LoVo (cell line): ENCODE measurements at regions not wholly inside any gene's neighbourhood (a gene's known extent, or its start where the extent isn't known, plus 50 kb on each side); places are given as distances from the start of the nearest gene placed in this dataset.
"Not testable (repeated sequence)": the region's sequence is repeated elsewhere in the genome, so short reads cannot be mapped to it uniquely, and the experiment has no call there.

Source experiments
- DNase-seq: peaks from one replicate; pipeline ENCODE4 v3.0.0-alpha.2; 2016; ENCODE audit warnings: low spot score

DNA sequence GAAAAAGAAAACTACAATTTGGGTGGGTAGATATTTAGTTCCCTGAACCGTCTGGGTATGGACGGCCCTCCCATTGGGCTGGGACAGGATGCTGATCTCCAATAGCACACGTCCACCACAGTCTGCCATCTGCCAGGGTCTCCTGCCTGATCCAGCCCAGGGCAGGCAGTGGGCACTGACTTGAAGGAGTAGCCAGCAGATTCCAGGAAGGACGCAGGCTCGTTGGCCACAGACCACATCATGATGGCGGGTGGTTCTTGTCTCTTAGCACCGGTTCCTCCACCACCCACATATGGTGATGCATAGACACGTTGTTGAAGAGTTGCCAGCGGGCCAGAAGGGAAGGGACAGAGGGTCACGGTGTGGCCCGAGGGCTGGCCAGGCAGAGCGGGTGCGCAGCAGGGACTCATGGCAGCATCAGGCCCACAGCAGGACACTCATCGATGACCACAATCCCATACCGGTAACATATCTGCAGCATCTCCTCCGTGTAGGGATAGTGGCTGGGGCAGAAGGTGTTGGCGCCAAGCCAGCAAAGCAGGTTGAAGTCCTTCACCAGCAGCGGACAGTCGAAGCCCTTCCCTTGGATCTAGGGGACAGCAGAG is 155.8 kb upstream of the FAM174A start:
- not testable (repeated sequence) for DNase-seq

DNA sequence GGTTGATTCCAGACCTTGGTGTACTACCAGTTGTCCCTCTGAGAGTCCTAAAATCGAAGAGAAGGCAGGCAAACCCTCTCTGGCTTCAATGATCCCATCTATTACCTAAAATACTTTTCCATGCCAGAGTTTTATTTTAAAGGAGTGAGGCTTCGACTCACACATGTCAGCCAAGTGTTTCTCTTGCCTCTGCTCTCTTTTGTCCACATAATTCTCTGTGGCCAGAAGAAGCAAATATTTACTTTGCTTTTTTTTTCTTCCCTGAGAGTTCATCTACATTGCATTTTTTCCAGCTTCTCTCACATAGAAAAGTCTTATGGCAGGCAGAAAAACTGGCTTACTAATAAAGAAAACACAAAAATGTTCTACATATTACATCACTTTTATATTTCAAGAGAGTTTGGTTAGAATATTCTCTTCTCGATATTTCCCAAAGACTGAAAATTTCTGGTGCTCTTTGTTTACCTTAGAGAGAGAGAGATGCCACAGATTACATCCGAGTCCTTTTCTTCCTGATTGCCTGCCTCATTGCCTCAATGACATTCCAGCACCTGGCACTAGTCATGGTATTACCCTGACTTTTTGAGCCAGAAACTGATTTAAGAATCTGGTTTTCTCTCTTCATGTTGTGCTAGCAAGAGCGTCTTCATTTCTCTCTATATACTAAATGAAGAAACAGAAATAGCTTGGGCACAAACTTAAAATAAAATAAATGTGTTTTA is 170.3 kb upstream of the FAM174A start:
- DNase-seq: not testable (repeated sequence)

DNA sequence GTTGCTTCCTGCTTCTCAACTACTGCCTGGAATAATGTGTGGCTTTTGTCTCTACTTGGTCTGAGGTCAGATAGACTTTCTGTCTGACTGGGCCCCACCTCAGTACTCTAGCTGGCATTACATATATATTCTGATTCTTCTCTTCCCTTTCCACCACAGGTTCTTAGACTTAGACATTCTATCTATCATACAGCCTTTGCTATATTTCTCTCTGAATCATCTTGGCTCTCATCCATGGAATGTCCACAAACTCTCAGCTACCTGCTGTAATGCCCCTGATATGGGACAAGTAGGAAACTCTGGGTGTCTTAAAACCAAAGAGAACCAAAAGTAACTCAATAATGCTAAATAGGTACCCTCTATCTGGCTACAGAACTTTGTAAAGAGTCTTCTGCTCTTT is 170.8 kb upstream of the FAM174A start:
- DNase-seq: not testable (repeated sequence)

DNA sequence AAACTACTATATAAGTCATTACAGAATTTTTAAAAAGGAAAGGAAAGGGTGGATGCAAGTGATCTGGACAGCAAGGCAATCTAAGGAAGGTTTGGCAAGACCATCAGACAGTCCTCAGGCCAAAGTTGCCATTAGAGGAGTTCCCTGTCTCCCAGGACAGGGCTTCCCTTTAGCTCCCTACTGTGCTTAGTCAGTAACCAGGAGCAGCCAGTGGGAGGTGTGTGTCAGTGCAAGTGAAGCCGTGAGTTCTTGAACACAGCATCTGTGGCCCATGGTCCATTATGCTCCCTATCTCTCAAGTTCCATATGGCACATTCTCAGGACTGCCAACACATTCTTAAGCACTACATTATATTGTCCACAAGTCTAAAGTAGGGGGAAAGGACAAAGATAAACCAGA is 175.2 kb upstream of the FAM174A start:
- DNase-seq: not testable (repeated sequence)

DNA sequence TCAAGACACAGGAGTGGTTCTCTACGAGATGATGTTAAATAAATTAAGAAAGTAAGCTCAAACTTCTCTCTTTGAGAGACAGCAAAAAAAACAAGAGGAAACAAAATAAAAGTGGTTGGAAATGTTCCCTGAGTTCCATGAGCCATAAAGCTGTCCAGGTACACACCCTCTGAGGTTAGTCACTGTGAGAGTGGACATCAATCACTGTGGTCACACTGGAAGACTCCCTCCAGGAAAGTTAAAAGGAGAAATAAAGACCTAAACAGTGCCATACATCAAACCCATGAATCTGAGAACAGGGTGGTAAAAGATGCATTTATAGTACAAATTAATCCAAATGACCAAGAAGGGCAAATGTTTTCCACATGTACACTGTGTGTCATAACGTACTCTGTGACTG is 188.9 kb upstream of the FAM174A start:
- DNase-seq: not testable (repeated sequence)

DNA sequence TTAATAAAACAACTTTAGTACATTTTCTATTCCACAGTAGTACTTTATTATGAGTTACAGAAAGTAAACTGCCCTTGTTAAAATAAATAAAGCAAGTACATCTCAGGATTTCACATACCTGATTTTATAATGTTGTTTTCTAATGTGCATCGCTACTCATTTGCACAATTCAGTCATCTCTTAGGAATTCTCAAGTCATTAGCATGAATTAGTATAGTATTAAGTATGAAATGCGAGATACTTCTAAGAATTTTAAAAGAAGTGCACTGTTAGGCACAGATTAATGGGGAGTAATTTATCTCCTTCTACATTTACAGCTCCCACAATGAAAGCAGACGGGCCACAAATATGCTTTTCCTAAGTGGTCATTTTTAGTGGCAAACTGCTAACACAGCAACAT is 193.7 kb upstream of the FAM174A start:
- DNase-seq: not testable (repeated sequence)

DNA sequence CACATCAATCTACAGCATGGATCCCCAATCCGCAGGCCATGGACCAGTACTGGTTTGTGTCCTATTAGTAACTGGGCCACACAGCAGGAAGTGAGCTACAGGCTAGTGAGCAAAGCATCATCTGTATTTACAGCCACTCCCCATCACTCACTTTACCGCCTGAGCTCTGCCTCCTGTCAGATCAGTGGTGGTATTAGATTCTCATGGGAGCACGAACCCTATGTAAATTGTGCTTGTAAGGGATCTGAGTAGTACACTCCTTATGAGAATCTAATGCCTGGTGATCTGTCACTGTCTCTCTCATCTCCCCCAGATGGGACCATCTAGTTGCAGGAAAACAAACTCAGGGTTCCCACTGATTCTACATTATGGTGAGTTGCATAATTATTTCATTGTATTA is 212.7 kb upstream of the FAM174A start:
- no peak for DNase-seq

DNA sequence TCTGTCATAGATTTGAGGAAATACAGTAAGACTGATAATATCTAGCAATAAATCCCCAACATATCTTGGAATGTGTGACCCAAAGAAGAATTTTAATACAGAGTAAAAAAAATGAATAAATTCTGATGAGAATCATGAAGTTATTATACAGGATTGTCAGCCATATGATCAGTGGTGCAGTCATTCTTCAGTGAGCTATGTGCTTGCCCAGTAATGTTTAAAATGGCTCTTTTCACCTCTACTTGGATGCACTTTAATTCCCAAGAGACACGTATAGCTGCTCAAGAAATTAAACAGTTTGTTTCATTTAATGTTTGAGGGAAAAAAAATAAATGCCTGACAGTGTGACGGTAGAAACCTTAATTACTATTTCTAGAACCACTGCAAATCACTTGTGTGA is 215.3 kb upstream of the FAM174A start:
- DNase-seq: no peak

DNA sequence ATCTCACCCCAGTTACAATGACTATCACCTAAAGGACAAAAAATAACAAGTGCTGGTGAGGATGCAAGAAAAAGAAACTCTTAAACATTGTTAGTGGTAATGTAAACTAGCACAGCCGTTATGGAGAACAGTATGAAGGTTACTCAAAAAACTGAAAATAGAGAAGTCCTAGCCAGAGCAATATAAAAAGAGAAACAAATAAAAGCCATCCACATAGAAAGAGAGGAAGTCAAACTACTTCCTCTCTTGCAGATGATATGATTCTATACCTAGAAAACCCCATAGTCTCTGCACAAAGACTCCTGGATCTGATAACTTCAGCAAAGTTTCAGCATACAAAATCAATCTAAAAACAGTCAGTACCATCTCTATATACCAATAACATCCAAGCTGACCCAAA is 221.5 kb upstream of the FAM174A start:
- no peak for DNase-seq

DNA sequence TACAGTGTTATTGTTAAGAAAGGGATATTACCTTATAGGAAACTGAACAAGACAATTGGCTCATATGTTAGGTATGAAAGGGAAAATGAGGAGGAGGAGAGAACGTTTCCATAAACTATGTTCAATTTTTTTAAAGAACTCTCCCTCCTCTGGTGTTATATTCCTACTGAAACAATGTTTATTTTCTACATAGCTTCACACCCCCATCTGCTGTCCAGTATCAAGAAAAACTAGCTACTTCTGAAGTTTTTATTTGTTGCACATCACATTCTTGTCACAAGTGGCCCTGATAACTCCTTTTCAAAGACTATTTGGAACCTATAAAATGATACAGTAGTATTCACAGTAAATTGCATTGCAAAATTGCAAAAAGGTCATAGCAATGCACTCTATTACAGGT is 223.4 kb upstream of the FAM174A start:
- no peak for DNase-seq

DNA sequence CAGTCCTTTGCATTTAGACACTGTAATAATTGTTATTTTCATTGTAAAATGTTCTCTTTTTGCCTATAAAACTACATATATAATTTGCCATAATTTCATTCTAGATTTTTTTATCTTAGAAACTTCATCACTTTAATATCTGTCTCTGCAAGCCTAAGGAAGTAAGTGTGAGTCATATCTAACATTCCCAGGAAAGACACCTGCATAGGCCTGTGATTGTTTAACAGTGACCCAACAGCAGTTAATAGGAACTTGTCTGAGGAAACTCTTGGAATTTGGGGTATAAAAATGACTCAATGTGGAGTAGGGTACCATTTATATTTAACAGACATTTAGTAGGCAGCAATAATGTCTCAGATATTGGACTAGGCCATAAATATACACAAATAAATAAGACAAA is 229.2 kb upstream of the FAM174A start:
- DNase-seq: no peak

DNA sequence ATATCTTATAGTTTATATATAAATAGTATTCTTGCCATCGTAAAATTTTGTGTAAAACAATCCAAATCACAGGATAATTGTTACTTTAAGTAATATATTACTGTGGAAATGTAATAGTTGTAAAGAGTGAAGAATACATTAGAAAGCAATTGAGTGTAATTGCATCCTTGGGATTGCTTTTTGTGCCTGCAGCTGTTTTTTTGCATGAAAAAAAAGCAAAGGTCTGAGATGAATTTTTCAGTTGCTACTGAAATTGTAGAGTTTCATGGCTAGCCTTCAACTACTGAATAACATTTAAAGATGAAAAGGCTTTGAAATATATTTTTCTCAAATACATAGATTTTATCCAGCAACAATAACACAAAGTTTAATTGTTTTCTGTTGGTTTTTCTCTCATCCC is 232.0 kb upstream of the FAM174A start:
- no peak for DNase-seq

DNA sequence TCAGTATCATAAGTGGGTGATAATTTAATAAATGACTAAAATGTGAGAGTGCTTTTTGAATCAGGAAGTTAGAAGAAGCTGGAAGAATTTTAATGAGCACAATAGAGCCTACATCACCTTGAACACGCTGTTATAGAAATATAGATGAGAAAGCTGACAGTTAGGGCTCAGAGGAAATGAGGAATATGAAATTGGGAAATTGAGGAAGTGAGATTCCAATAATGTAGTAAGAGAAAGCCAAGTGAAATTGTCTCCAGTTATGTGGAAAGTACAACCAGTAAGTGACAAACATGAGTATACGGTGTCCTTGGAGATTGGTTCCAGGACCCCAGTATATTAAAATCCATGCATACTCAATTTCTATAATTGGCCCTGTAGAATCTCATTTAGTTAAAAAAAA is 235.9 kb upstream of the FAM174A start:
- no peak for DNase-seq

DNA sequence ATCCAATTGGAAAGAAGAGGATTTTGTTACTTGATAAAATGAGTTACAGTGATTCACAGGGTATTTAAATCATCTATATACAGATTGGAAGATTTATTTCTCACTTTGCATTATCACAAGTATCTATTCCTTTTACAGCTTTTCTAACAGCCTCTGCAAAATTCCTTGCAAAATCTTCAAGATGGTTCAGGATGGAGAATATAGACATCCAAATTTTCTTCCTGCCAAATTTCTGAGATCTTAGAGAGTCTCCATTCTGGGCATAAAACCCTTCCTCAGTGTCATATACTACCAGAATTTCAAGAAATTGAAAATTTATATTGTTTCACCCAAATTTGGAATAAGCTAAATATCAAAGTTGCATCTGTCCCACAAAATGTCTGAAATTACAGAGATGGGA is 259.1 kb upstream of the FAM174A start:
- no peak for DNase-seq

DNA sequence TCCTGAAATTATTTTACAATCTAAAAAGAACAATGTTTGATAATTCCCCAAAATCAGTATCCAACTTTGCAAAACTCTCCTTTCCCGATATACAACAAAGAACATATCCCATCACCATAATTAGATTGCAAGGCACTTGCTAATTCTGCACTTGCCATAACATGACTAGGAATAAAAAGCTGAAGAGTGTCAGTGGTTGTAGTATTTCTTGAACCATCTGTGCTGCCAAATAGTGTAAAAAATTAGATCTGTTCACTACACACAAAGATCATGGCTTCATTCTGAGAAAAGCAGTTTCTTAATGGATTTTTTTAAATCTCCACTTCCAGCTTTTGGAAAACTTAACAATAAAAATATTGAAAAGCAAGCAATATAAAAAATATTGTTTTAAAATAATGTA is 259.5 kb upstream of the FAM174A start:
- DNase-seq: no peak

DNA sequence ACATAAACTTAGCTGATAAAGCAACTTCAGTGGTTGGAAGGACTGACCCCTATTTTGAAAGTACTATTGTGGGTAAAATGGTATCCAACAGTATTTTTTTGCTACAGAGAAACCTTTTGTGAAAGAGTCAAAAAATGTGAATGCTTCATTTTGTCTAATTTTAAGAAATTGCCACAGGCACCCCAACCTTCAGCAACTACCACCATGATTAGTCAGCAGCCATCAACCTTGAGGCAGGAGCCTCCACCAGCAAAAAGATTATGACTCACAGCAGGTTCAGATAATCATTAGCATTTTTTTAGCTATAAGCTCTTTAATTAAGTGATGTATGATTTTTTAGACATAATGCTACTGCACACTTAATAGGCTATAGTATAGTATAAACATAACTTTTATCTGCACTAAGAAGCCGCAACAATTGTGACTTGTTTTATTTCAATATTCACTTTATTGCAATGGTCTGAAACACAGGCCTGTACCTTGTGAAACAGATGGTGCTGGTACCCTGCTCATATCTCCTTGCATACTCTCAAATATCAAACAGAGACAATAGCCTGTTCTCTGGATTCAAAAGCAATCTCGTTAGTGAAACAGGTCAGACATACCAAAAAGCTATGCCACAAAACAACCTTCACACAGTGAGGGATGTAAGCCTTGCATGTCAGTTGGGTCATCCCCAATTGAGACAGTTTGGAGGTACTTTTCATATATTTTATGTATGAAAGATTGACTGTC is 261.2 kb upstream of the FAM174A start:
- DNase-seq: no peak

DNA sequence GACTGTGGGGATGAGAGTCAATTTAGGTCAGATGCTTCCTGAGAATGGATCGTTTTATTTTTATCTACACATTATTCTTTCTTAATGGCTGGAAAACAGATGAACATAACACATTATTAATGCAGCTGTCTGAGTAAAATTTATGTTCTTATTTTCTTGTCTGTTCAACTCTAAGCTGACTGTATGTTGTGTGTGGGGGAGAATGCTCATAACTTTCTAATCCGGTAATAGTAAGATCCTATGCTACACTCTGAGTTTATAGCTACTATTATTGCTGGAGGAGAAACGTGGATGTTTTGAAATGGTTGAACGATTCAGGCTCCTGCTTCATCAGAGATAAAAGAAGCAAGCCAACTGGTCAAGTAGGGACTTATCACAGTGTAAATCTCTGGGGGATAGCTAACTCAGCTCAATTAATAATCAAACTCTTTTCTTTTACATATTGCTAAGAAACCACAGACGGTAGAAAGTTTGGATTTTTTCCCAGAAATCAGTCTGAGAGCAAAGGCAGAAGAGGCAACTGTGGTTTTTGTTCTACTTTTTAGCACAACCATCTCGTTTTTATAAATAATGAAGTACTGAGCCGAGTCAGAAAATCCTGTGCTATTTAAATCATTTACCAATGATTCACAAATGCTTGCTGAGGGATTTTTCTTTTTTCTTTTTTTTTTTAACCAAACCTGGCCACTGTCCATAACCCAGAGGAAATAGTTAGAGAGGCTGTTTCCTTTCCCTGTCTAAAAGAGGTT is 265.0 kb upstream of the FAM174A start:
- no peak for DNase-seq

DNA sequence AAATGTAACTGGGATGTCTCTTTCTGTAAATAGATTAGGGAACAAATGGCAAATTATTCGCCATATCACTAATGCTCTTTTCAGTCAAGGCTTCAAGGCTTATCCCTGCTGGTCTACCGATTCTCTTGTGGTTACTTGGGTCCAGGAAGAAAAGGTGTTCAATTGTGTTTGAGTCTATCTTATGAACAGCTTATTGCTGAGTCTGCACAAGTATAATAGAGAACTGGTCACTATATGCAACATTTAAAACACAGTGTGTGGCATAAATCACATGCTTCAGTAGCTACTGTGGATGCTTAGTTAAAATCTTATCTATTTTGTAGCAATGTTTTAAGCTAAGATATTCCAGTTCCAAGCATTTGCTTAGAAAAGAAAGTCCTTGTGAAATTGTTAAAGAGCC is 274.2 kb upstream of the FAM174A start:
- DNase-seq: no peak

DNA sequence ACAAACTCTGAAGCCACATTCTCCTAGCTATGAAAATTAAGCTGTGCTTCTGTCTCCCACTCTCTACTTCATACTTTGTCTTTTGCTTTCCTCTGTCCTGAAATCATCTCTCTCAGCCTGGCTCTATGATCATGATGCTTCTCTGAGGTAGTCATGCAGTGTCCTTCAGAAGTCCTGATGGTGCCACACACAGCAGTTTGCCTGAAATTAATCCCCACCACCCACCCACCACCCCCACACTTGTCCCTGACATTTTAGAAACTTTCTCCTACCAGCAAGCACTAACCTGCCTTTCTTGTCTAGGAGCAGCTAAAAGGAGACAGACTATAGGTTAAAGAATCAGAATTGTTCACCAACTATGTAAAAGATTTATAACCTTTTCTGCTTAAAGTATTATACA is 282.2 kb upstream of the FAM174A start:
- no peak for DNase-seq

DNA sequence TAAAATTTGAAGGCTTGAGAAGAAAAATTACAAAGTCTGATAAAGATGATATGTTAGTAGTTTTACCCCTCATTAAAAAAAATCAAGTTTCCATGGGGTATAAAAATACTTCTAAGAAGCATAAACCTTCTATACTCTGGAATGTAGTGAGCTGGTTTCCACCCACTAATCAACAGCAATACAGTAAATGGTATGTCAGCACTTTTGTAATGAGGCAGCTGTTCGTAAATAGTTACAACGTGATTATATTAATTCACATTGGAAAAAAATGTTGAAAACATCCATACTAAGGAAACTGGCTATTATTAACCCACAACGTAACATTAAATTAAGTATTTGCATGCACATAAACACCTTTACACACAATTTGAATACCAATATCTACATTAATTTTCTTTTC is 283.1 kb upstream of the FAM174A start:
- DNase-seq: no peak

DNA sequence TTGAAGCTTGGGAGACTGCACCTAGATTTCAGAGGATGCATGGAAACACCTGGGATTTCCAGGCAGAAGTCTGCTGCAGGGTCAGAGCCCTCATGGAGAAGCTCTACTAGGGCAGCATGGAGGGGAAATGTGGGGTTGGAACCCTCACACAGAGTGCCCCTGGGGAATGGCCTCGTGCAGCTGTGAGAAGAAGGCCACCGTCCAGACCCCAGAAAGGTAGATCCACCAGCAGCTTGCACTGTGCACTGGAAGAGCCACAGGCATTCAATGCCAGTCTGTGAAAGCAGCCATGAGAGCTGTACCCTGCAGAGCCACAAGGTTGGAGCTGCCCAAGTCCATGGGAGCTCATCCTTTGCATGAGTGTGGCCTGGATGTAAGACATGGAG is 285.3 kb upstream of the FAM174A start:
- DNase-seq: no peak

DNA sequence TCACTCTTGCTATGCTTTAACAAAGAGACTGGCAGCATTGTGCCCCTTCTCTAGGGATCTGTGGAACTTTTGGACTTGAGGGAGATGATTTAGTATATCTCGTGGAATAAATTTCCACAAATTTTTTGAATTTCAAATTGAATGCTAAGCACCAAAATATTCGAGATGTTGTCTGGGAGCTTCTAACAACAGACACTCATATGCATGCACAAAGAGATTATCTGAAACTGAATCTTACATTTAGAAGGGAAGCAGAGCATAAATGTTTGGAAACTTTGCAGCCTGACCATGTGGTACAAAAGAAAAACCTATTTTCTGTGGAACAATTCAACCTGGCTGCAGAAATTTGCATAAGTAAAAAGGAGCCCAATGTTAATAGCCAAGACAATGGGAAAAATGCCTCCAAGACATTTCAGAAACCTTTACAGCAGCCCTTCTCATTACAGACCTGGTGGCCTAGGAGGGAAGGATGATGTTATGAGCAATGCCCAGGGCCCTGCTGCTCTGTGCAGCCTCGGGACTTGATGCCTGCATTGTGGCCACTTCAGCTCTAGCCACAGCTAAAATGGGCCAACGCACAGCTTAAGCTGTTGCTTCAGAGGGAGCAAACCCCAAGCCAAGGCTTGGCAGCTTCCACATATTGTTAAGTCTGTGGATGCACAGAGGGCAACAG is 285.8 kb upstream of the FAM174A start:
- no peak for DNase-seq
